ENCODE measurements at regions not wholly inside any gene's neighbourhood (a gene's known extent, or its start where the extent isn't known, plus 50 kb on each side); places are given as distances from the start of the nearest gene placed in this dataset.

- no peak for TF ChIP-seq CTCF (IDR thresholded peaks at IDR 0.05)
- TF ChIP-seq EP300 (IDR thresholded peaks at IDR 0.05) = no peak
These were observed 1456.1 kb upstream of the MIR17HG start for GRCh38 chr13:89891416-89891815.

All from ovary (tissue), 3 donors.